Left kidney (tissue), 1 donor: ENCODE measurements at regions not wholly inside any gene's neighbourhood (a gene's known extent, or its start where the extent isn't known, plus 50 kb on each side); places are given as distances from the start of the nearest gene placed in this dataset.

Experiments used
- DNase-seq: peaks from one replicate; pipeline ENCODE4 v3.0.0-alpha.2; 2013

GRCh38 chr6:105648276-105648675 is 245.4 kb upstream of the PREP start:
- no peak for DNase-seq

DNA sequence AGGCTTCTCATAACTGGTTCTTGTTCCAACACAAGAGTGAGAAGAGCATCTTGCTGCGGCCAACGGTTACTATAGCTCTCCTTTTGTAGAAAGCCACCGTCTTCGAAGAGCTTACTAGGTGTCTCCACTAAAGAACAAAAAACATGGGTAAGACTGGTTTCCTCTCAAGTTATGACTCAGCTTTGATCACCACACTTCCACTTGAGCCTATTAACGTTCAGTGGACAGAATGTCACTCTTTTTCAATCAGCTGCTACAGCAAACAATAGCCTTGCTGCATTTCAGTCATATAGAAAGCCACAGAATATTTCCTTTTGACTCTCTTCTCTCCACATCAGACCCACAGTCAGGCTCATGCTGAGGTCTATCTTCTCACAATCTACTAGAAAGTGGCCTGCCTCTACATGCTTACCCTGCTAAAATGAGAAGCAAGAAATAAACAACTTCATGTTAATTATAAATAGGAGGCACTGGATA is 243.5 kb upstream of the PREP start:
- no peak for DNase-seq

GRCh38 chr6:105645958-105646357 is 243.1 kb upstream of the PREP start:
- no peak for DNase-seq

GRCh38 chr6:105645156-105645555 is 242.3 kb upstream of the PREP start:
- DNase-seq: no peak

DNA sequence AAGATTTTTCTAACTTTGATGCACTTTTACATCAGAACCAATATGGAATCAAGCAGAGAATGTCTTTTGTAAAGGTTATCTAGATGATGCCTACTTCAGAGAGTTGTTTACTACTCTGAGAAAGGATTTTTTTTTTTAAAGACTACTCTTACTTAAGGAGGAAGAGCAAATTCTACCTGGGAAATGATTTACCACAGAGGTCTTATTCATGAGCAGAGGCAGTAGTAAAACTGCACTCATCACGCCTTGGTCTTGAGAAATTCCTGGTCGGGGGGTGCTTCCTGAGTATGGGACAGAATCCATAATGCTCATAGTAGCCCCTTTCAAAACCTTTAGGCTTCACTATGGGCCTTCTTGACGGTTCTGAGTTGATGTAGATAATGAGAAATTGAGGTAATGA is 241.8 kb upstream of the PREP start:
- DNase-seq: no peak

DNA sequence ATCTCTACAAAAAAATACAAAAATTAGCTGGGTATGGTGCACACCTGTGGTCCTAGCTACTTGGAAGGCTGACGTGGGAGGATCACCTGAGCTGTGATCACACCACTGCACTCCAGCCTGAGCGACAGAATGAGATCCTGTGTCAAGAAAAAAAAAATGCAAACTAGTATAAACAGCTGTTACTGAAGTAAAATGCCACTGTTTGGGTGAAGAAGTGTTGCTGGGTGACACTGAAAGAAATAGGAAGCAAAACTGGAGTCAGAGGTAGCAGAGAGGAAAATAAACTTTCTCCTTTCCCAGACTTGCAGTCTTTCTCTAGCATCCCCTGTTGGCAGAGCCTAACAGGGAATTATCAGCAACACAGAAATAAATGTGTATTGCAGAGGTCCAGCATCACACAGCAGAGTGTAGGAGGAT is 241.2 kb upstream of the PREP start:
- DNase-seq: no peak

DNA sequence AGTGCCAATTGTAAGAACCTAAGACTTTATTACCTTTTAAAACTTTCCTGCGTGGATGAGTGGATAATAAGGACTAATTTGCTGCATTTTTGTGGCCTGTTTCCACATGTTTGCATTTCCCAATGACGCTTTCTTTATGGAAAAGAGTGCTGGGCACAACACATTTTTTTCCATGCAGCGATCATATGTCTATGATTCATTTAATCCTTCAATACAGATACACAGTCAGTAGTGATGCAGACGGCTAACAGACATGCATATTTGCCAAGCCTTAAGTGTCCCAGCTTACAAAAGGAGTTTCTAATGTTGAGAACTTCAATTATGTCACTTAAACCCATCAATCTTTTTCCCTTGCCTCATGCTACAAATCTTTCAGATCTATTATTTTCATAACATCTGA is 239.8 kb upstream of the PREP start:
- no peak for DNase-seq

DNA sequence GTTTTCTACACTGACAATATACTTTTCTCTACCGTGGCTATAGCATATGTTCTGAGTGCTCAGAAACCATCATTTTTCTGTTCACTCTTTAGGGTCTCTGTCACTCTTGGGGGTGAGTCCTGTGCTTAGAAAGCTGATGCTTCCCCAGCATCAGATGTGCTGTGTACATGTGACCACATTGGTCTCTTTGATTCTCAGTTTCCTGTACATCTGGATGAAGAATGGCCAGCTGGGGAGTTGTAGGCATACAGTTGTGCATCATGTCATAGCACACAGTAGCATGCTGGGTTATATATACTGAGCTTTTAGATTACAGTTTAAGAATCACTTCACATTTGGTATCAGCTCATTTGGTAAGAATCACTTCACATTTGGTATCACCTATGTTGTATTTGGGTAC is 238.6 kb upstream of the PREP start:
- no peak for DNase-seq

DNA sequence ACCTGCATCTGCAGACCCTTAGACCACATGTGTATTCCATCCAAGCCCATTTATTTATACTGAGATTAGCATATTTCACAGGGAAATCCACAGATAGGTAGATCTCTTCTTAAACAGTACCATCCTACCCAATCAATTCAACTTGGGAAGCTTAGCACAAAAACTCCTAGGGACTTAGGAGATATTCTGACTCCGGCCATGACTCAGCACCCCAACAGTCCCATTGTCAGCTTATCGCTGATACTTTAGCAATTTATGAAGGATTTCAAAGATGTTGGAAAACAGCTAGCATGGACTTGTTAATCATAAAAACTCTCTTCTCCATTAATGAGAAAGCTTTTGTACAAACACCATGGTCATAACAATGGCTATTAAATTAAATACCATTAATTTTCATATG is 236.2 kb upstream of the PREP start:
- DNase-seq: no peak

- no peak for DNase-seq
These were observed 230.9 kb upstream of the PREP start for GRCh38 chr6:105633814-105634213.

GRCh38 chr6:105628156-105628860 is 225.4 kb upstream of the PREP start:
- no peak for DNase-seq

DNA sequence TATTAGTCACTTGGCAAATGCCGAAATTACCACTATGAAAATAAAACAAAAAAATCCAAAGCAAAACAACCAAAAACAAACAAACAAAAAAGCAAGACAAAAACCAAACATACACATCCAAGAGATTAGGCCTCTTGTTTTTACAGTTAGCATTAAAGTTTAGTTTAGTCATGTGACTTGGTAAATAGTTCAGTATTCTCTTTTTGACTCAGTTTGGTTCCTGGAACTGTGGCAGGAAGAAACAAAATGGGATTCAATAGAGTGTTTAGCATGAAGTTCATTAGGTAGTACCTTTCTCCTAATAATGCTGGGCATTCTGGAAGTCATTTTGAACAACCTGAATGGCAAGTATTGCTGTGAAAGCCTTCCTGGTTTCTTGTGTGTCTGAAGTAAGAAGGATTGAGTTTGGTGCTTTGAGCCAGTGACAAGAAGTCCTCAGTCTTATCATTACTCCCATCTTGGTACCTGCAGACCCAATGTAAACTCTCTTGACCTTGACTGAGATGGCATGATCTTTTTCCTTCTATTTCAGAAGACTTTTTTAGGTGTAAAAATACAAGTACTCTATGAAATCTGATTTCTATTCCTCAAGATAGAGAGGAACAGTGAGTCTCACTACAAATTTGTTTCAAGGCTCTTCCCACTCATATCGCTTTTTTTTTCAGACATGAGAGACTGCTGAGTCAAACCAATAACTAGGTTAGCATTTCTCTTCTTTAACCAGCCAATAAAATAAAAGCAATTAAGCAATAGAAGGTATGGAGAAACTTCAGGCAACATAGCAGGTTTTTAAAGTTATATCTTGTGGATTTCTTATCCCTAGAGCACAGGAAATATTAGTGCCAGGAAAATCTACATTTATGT is 223.6 kb upstream of the PREP start:
- DNase-seq: no peak

DNA sequence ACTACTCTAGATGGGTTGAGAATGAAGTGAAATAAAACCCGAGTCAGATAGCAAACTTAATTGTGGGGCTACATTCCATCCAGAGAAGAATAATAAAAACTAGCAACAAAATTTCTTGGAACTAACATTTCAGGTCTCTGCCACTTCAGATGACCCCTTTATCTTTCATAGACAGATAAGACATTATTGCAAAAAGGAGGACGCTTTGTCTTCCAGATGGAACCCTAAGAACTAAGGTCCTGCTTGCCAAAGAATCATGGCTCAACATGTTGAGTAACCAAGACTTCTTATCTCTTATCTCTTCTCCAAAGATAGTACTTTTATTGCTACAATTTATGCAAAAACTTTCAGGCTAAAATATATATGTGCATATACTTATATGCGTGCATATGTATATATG is 221.1 kb upstream of the PREP start:
- DNase-seq: no peak

- no peak for DNase-seq
These were observed 219.3 kb upstream of the PREP start for GRCh38 chr6:105622226-105622625.

DNA sequence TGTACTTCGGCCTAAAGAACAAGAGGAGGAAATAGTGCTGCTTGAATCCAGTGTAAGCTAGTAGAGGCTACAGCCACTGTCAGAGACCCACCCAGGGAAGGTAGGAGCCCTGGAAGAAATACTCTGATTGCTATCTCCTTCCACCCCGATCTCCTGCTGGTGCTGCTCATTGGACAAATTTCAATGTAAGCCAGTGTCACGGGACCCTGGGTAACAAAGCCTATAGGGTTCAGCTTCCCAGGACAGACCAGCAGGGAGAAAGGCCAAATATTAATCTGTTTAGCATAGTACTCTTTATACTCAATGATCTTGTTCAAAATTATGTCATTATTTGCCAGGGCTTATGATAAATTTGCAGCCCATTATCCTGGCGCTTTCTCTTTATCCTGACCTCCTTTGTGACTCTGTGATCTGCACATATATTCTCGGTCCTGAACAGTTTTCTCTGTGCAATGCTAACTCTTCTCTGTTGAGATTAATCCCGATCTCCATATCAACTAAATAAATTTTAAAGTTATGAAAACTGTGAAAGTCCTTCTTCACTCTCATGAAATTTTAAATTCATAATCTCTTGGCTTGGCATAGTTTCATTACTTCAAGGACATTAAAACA is 218.8 kb upstream of the PREP start:
- DNase-seq: no peak

- DNase-seq: no peak
These were observed 218.0 kb upstream of the PREP start for GRCh38 chr6:105620878-105621277.

DNA sequence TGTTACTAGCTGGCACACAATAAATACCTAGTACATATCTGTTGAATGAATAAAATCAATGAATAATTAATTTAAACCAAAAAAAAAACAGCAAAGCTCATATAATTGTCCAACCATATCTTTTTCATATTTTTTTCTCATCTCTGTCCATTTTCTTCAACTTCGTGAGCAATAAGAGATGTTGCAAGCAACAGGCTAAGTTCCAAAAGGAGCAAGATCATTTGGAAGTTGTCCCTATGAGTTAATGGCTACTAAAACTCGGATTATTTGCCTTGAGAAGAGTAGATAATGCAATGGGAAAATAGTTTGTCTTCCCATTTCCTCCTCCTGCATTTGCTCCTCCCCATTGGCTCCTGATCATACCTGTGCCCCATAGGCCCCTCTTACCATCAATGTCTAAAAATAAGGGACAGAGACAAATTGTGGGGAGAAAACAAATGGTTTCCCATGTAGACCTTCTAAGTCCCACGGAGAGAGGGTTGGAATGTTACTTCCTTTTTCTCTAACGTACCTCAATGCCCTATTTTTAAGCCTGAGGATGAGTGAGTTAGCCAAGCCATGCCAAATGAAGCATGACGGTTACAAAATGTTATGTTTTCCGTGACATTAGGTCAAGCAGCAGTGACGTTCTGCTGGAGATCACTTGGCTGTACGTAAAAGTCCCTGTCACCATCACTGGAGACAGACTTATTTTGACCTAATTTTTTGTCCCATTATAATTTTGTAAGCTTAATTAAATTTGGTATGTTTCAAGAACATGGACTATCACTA is 217.3 kb upstream of the PREP start:
- DNase-seq: no peak

DNA sequence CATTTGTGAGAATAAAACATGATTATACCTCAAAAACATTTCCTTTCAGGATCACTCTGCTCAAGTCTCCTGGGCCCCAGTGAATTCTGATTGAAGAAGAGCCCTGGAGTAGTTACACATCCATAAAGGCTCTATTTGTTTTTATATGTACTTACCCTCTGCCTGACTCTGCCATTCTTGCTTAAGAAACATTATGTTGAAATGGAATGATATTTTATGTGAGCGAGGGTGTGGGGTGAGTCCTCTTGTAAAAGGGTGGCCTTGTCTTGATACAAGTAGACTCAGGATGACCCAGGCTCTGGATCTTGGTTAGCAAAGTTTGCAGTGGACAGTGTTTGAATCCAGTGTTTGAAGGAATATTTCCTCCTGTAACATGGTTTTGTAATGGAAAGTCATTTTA is 215.4 kb upstream of the PREP start:
- no peak for DNase-seq

- no peak for DNase-seq
These were observed 213.6 kb upstream of the PREP start for GRCh38 chr6:105616521-105616920.

DNA sequence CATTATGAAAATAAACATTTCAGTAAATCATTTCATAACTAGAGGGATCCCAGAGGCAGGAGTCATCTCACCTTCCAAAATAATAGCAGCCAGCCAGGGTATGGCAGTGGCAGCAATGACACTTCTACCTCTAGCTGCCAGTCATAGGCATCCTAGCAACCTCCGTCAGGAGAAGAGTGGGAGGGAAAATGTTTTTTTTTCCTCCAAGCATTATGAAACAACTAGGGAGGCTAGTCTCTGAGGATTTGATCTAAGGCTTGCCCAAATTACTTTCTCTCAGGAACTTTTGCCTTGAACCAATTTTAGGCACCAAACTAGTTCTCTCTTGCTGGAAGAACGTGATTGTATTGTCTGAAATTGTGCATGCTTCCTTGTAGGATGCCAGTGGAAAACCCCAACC is 208.7 kb upstream of the PREP start:
- DNase-seq: no peak

DNA sequence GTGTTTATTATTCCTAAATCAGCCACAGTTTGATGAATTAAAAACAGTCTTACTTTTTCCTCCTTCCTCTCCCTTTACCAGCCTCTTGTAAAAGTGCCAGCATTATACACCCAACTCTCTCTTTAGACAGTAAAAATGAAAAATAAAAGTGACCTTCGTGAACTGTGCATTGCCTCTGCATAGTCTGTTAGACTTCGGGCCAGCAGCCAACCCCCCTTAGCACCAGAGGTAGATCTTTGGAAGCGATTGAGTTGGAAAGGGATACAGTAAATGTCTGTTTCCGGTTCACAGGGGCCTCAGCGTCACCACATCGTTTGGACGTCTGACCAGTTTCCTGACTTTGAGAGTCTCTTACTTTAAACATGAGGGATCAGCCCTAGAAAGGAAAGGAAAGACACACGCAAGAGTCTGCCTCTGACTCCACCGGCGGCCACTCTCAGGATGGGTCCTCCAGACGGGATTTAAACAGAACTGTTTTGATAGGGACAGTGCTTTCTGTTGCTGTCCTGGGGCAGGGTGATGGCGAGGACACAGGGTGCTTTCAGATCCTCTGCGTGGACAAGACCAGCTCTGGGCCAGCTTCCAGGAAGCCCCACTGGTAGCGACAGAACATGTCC is 206.6 kb upstream of the PREP start:
- no peak for DNase-seq
